CD4-positive, CD25-positive, alpha-beta regulatory T cell (primary cell): ENCODE measurements at regions not wholly inside any gene's neighbourhood (a gene's known extent, or its start where the extent isn't known, plus 50 kb on each side); places are given as distances from the start of the nearest gene placed in this dataset.
"Not testable (repeated sequence)": the region's sequence is repeated elsewhere in the genome, so short reads cannot be mapped to it uniquely, and the experiment has no call there.

Experiments
- ATAC-seq, 2 donors: fragments of 150-1000 bp; cut with Tn5 transposase; one replicate each; pipeline ENCODE4 v1.10.0; 2021; ENCODE audit warnings: low read depth in 2 of 2, moderate number of reproducible peaks in 2 of 2, moderate library complexity in 1 of 2
- DNase-seq, 3 donors: peaks; one replicate each; pipeline versions ENCODE4 v3.0.0 to v3.0.0-alpha.2; 2012 to 2022; ENCODE audit warnings: mixed read lengths in 1 of 3
- H3K27ac ChIP-seq: one replicate; pipeline ENCODE4 v1.7.0; 2013; ENCODE audit warnings: mild to moderate bottlenecking, low read length; ENCODE audit not compliant: insufficient read depth, poor library complexity, severe bottlenecking
- H3K27me3 ChIP-seq: one replicate; pipeline ENCODE4 v1.7.0; 2013; ENCODE audit warnings: low read length; ENCODE audit not compliant: control insufficient read depth, insufficient read depth
- H3K36me3 ChIP-seq: one replicate; pipeline ENCODE4 v1.7.0; 2013; ENCODE audit warnings: mild to moderate bottlenecking, low read length, moderate library complexity; ENCODE audit not compliant: control insufficient read depth, insufficient read depth
- H3K4me1 ChIP-seq: 2 replicates; pipeline ENCODE4 v1.7.0; 2013; ENCODE audit warnings: mild to moderate bottlenecking, low read length; ENCODE audit not compliant: insufficient read depth, control insufficient read depth, poor library complexity, severe bottlenecking
- H3K4me3 ChIP-seq: one replicate; pipeline ENCODE4 v1.7.0; 2013; ENCODE audit warnings: low read depth, mild to moderate bottlenecking, low read length, moderate library complexity
- H3K9me3 ChIP-seq, 2 experiments: 1 replicate in 1 of 2; 2 replicates in 1 of 2; pipeline ENCODE4 v1.7.0; 2013; ENCODE audit warnings: low read length in 2 of 2, mild to moderate bottlenecking in 1 of 2, moderate library complexity in 1 of 2; ENCODE audit not compliant: control insufficient read depth in 2 of 2
- H3K27ac Mint-ChIP-seq, 3 donors: one replicate each; pipeline ENCODE4 v1.8.0; 2020 to 2022; ENCODE audit warnings: mild to moderate bottlenecking in 3 of 3, mixed read lengths in 3 of 3, moderate library complexity in 2 of 3
- H3K27me3 Mint-ChIP-seq: one replicate; pipeline ENCODE4 v1.8.0; 2022; ENCODE audit warnings: mild to moderate bottlenecking, mixed read lengths
- H3K36me3 Mint-ChIP-seq: one replicate; pipeline ENCODE4 v1.8.0; 2020; ENCODE audit warnings: mixed read lengths
- H3K4me1 Mint-ChIP-seq, 4 donors: one replicate each; pipeline ENCODE4 v1.8.0; 2020 to 2022; ENCODE audit warnings: mixed read lengths in 4 of 4, mild to moderate bottlenecking in 1 of 4
- H3K4me3 Mint-ChIP-seq, 4 donors: one replicate each; pipeline ENCODE4 v1.8.0; 2020 to 2022; ENCODE audit warnings: mild to moderate bottlenecking in 4 of 4, mixed read lengths in 4 of 4, moderate library complexity in 3 of 4
- H3K9me3 Mint-ChIP-seq, 7 donors: one replicate each; pipeline ENCODE4 v1.8.0; 2020 to 2022; ENCODE audit warnings: mixed read lengths in 7 of 7, mild to moderate bottlenecking in 3 of 7, moderate library complexity in 2 of 7

- not testable (repeated sequence) for ATAC-seq, H3K4me3 ChIP-seq, H3K4me1 ChIP-seq, H3K27ac Mint-ChIP-seq, DNase-seq, H3K9me3 ChIP-seq, H3K4me3 Mint-ChIP-seq, H3K36me3 ChIP-seq, H3K27ac ChIP-seq, H3K4me1 Mint-ChIP-seq, H3K9me3 Mint-ChIP-seq, H3K27me3 ChIP-seq, H3K36me3 Mint-ChIP-seq, H3K27me3 Mint-ChIP-seq
These were observed 664.6 kb upstream of the DPPA4 start for GRCh38 chr3:110001905-110002304.

- Mint-ChIP-seq H3K27ac (no peak overlapping the region), H3K36me3 (no peaks in the 10 kb centered on the region), H3K4me1 (peaks cover 0 to 2% (median 0%) of the 10 kb centered on the region in 4 donors), H3K9me3 (peaks cover 0 to 6% (median 0%) of the 10 kb centered on the region in 7 donors), H3K4me3 (no peak overlapping the region), H3K27me3 (no peaks in the 10 kb centered on the region)
- H3K4me1 ChIP-seq, result no peaks in the 10 kb centered on the region
- H3K36me3 ChIP-seq, result no peaks in the 10 kb centered on the region
- no peak overlapping the region for H3K4me3 ChIP-seq
- H3K27ac ChIP-seq, result no peak overlapping the region
- ATAC-seq (no peak), DNase-seq (no peak)
- H3K27me3 ChIP-seq, result peaks cover 2% of the 10 kb centered on the region
- H3K9me3 ChIP-seq, result no peaks in the 10 kb centered on the region
These were observed 669.6 kb upstream of the DPPA4 start for GRCh38 chr3:110006913-110007312.

DNA sequence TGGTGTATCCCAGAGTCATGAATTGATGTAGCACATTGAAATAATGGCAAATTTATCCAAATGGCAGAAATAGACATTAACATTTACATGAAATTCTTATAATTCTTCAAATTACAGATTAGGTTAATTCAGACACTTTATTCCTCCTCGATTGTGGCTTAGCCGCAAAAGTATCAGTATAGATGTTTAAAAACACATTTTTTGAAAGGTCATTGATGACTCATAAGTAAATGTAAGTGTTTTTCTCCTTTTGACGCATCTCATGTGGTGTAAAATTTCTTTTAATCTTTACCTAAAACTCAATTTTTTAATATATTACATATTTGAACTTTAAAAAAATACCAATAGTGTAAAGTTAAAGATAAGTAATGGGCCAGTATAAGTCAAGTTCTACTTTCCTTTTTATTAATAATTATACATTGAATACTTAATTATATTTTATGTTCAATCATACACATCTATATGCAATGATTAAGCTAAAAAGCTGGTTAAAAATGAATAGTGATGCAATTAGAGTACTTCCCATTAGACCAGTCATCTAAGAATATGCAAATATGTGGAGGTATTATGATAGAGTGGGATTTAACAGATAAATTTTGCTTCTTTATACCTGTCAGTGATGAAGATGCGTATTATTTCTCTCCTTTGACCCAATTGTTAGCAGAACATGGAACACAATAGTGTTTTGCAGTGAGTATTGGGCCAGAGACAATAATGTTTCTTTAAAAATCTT, 678.1 kb upstream of the DPPA4 start:
- Histone ChIP-seq H3K9me3 (no peaks in the 10 kb centered on the region), H3K4me3 (peak overlapping the region; percentile 71), H3K27me3 (no peaks in the 10 kb centered on the region), H3K4me1 (peaks cover 12% of the 10 kb centered on the region), H3K27ac (peak overlapping the region; percentile 14), H3K36me3 (no peaks in the 10 kb centered on the region)
- peak overlapping the region in 1 of 3 donors; percentile 82 for H3K27ac Mint-ChIP-seq
- DNase-seq, result peak in 2 of 3 donors; percentile 3 to 49
- H3K27me3 Mint-ChIP-seq, result no peaks in the 10 kb centered on the region
- peak; percentile 46 to 60 for ATAC-seq
- peaks cover 6% of the 10 kb centered on the region for H3K36me3 Mint-ChIP-seq
- H3K4me3 Mint-ChIP-seq, result peak overlapping the region in 2 of 4 donors; percentile 8 to 26
- peaks cover 13 to 26% (median 19%) of the 10 kb centered on the region in 4 donors for H3K4me1 Mint-ChIP-seq
- H3K9me3 Mint-ChIP-seq, result peaks cover 0 to 14% (median 0%) of the 10 kb centered on the region in 7 donors

DNA sequence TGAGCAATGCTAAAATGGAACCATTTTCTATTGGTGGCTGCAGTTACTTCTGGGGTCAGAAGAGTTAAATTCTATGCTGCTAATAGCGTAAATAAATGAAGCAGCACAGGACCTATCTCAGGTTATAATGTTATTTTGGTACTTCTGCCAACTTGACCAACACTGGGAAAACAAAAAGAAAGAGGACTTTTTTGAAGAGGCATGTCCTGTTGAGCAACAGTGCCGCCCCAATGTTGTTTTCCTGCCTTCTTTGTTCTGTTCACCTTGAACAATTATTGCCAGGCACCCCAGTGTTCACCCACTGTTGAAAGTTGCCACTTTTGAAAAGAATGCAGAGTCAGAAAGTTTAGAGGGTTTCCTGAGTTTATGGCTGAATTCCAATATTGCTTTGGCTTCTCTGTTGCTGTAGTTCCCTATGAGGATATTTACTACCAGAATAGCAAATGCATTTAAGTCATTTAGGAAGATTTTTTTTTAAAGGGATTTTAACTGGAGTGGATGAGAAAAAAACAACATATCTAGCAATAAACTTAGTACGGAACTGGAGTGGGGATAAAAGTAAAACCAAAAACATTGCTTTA, 679.0 kb upstream of the DPPA4 start:
- H3K27ac ChIP-seq, result no peak overlapping the region
- H3K4me1 ChIP-seq, result peaks cover 12% of the 10 kb centered on the region
- DNase-seq (peak in 1 of 3 donors; percentile 27), ATAC-seq (peak; percentile 33 to 37)
- no peaks in the 10 kb centered on the region for H3K36me3 ChIP-seq
- peak overlapping the region; percentile 71 for H3K4me3 ChIP-seq
- H3K9me3 Mint-ChIP-seq, result peaks cover 0 to 14% (median 0%) of the 10 kb centered on the region in 7 donors
- peaks cover 6% of the 10 kb centered on the region for H3K36me3 Mint-ChIP-seq
- peak overlapping the region in 1 of 3 donors; percentile 82 for H3K27ac Mint-ChIP-seq
- no peaks in the 10 kb centered on the region for H3K27me3 ChIP-seq
- H3K4me3 Mint-ChIP-seq, result peak overlapping the region in 3 of 4 donors; percentile 11 to 77 (median 70)
- no peaks in the 10 kb centered on the region for H3K27me3 Mint-ChIP-seq
- no peaks in the 10 kb centered on the region for H3K9me3 ChIP-seq
- peaks cover 14 to 27% (median 19%) of the 10 kb centered on the region in 4 donors for H3K4me1 Mint-ChIP-seq

- Mint-ChIP-seq H3K36me3 (peaks cover 6% of the 10 kb centered on the region), H3K9me3 (peaks cover 0 to 6% (median 2%) of the 10 kb centered on the region in 7 donors), H3K27ac (no peak overlapping the region), H3K4me3 (no peak overlapping the region), H3K27me3 (no peaks in the 10 kb centered on the region), H3K4me1 (peaks cover 14 to 34% (median 21%) of the 10 kb centered on the region in 4 donors)
- H3K4me3 ChIP-seq, result no peak overlapping the region
- no peak overlapping the region for H3K27ac ChIP-seq
- peaks cover 12% of the 10 kb centered on the region for H3K4me1 ChIP-seq
- no peaks in the 10 kb centered on the region for H3K27me3 ChIP-seq
- no peaks in the 10 kb centered on the region for H3K9me3 ChIP-seq
- ATAC-seq (no peak), DNase-seq (no peak)
- no peaks in the 10 kb centered on the region for H3K36me3 ChIP-seq
These were observed 680.0 kb upstream of the DPPA4 start for GRCh38 chr3:110017304-110017703.

GRCh38 chr3:110021659-110022058, 684.3 kb upstream of the DPPA4 start:
- Histone ChIP-seq H3K9me3 (no peaks in the 10 kb centered on the region), H3K4me3 (no peak overlapping the region), H3K27ac (no peak overlapping the region), H3K27me3 (no peaks in the 10 kb centered on the region), H3K36me3 (no peaks in the 10 kb centered on the region), H3K4me1 (peaks cover 3% of the 10 kb centered on the region)
- ATAC-seq, result no peak
- Mint-ChIP-seq H3K27ac (no peak overlapping the region), H3K4me3 (no peak overlapping the region), H3K9me3 (peaks cover 0 to 6% (median 0%) of the 10 kb centered on the region in 7 donors), H3K4me1 (peaks cover under 1 to 12% (median 5%) of the 10 kb centered on the region in 4 donors), H3K27me3 (no peaks in the 10 kb centered on the region), H3K36me3 (no peaks in the 10 kb centered on the region)
- DNase-seq, result peak in 1 of 3 donors; percentile 8

DNA sequence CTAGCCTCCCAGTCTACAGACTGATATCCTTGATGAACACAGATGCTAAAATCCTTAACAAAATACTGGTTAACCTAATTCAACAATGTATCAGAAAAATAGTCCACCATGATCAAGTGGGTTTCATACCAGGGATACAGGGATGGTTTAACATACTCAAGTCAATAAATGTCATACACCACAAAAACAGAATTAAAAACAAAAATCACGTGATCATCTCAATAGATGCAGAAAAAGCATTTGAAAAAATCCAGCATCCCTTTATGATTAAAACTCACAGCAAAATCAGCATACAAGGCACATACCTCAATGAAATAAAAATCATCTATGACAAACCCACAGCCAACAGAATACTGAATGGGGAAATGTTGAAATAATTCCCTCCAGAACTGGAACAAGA, 685.7 kb upstream of the DPPA4 start:
- H3K27ac ChIP-seq, result not testable (repeated sequence)

More for the DNA sequence above, 685.7 kb upstream of the DPPA4 start:
- not testable (repeated sequence) for H3K4me3 Mint-ChIP-seq, H3K27me3 ChIP-seq, H3K27me3 Mint-ChIP-seq, H3K36me3 Mint-ChIP-seq, H3K36me3 ChIP-seq, H3K4me1 ChIP-seq, H3K27ac Mint-ChIP-seq, ATAC-seq, H3K4me3 ChIP-seq, H3K9me3 ChIP-seq, DNase-seq, H3K4me1 Mint-ChIP-seq, H3K9me3 Mint-ChIP-seq
